IMR-90 (cell line): ENCODE measurements at regions not wholly inside any gene's neighbourhood (a gene's known extent, or its start where the extent isn't known, plus 50 kb on each side); places are given as distances from the start of the nearest gene placed in this dataset.

Experiments used
- ATAC-seq: fragments of 200-7000 bp; cut with Tn5 transposase; 2 replicates; pipeline ENCODE4 v1.9.1; 2020; ENCODE audit warnings: low read depth, mild to moderate bottlenecking, moderate library complexity
- BruUV-seq: library from RNA; stranded (reverse); fragments of 400-500 nt; replicated peaks from 2 replicates; lab custom pipeline; 2021; lab: Mats Ljungman, UMichigan
- CTCF ChIA-PET: fragments of 300-600 bp; formaldehyde crosslinking; extraction: SDS; loops from one replicate; lab custom pipeline; 2021; ENCODE audit warnings: antibody characterized with exemption; lab: Yijun Ruan, JAX
- POLR2A ChIA-PET: fragments of 300-600 bp; sonication (Branson Sonifier 250); formaldehyde crosslinking; loops from one replicate; lab custom pipeline; 2022; ENCODE audit warnings: antibody characterized with exemption; ENCODE audit not compliant: unreplicated experiment; lab: Charles Lee
- DNase-seq: peaks from one replicate; pipeline ENCODE4 v3.0.0; 2013
- H2AFZ ChIP-seq: replicated peaks from 2 replicates; pipeline ENCODE3; 2013; ENCODE audit warnings: low read length, mild to moderate bottlenecking; ENCODE audit not compliant: poor library complexity
- H2AK5ac ChIP-seq: 2 replicates; pipeline ENCODE4 v1.6.1; 2013; ENCODE audit warnings: low read depth, low read length, inconsistent platforms
- H2AK9ac ChIP-seq: replicated peaks from 2 replicates; pipeline ENCODE3; 2013; ENCODE audit warnings: mild to moderate bottlenecking, low read depth, low read length, moderate library complexity; ENCODE audit not compliant: poor library complexity
- H2BK120ac ChIP-seq: 2 replicates; pipeline ENCODE4 v1.6.1; 2013; ENCODE audit warnings: low read depth, low read length, inconsistent platforms
- H2BK15ac ChIP-seq: 3 replicates; pipeline ENCODE4 v1.6.1; 2013; ENCODE audit warnings: low read depth, low read length, inconsistent platforms
- H2BK20ac ChIP-seq: 2 replicates; pipeline ENCODE4 v1.6.1; 2013; ENCODE audit warnings: low read depth, mild to moderate bottlenecking, inconsistent platforms, low read length, moderate library complexity
- H2BK5ac ChIP-seq: 2 replicates; pipeline ENCODE4 v1.6.1; 2013; ENCODE audit warnings: mild to moderate bottlenecking, low read depth, low read length, inconsistent platforms; ENCODE audit not compliant: poor library complexity, severe bottlenecking
- H3K14ac ChIP-seq: replicated peaks from 2 replicates; pipeline ENCODE4 v1.6.1; 2013; ENCODE audit warnings: low read depth, low read length, inconsistent platforms
- H3K18ac ChIP-seq: 2 replicates; pipeline ENCODE4 v1.6.1; 2013; ENCODE audit warnings: low read depth, low read length, control low read depth
- H3K23ac ChIP-seq: 2 replicates; pipeline ENCODE4 v1.6.1; 2013; ENCODE audit warnings: low read depth, low read length, inconsistent platforms
- H3K27ac ChIP-seq: 2 replicates; pipeline ENCODE4 v1.5.1; 2013; ENCODE audit warnings: mild to moderate bottlenecking, control low read depth, low read length; ENCODE audit not compliant: insufficient read depth
- H3K27me3 ChIP-seq: 2 replicates; pipeline ENCODE4 v1.6.1; 2013; ENCODE audit warnings: low read length; ENCODE audit not compliant: control insufficient read depth, insufficient read depth
- H3K36me3 ChIP-seq: 2 replicates; pipeline ENCODE4 v1.6.1; 2013; ENCODE audit warnings: low read length, mixed read lengths; ENCODE audit not compliant: control insufficient read depth, insufficient read depth
- H3K4ac ChIP-seq: 2 replicates; pipeline ENCODE4 v1.6.1; 2013; ENCODE audit warnings: low read depth, low read length, inconsistent platforms
- H3K4me1 ChIP-seq: 2 replicates; pipeline ENCODE4 v1.6.1; 2013; ENCODE audit warnings: low read length, mixed read lengths; ENCODE audit not compliant: control insufficient read depth, insufficient read depth
- H3K4me2 ChIP-seq: 2 replicates; pipeline ENCODE4 v1.6.1; 2013; ENCODE audit warnings: low read depth, mild to moderate bottlenecking, control low read depth, low read length, moderate library complexity
- H3K4me3 ChIP-seq: 2 replicates; pipeline ENCODE4 v1.5.1; 2013; ENCODE audit warnings: low read depth, mild to moderate bottlenecking, control low read depth, low read length, moderate library complexity; ENCODE audit not compliant: insufficient read depth
- H3K56ac ChIP-seq: 2 replicates; pipeline ENCODE4 v1.6.1; 2013; ENCODE audit warnings: low read length, inconsistent platforms; ENCODE audit not compliant: insufficient read depth; ENCODE audit errors: extremely low read depth
- H3K79me1 ChIP-seq, 2 experiments: 2 replicates each; pipeline ENCODE4 v1.6.1; 2013; ENCODE audit warnings: low read length in 2 of 2, inconsistent platforms in 1 of 2, low read depth in 1 of 2
- H3K9ac ChIP-seq: 2 replicates; pipeline ENCODE4 v1.6.1; 2013; ENCODE audit warnings: low read depth, low read length, control low read depth
- H3K9me1 ChIP-seq: 2 replicates; pipeline ENCODE4 v1.6.1; 2013; ENCODE audit warnings: low read length, inconsistent platforms; ENCODE audit not compliant: insufficient read depth
- H3K9me3 ChIP-seq: 2 replicates; pipeline ENCODE4 v1.6.1; 2013; ENCODE audit warnings: low read length; ENCODE audit not compliant: control insufficient read depth, insufficient read depth
- H4K20me1 ChIP-seq: 2 replicates; pipeline ENCODE4 v1.6.1; 2013; ENCODE audit warnings: low read length, inconsistent platforms; ENCODE audit not compliant: insufficient read depth
- H4K5ac ChIP-seq: 2 replicates; pipeline ENCODE4 v1.6.1; 2013; ENCODE audit warnings: mild to moderate bottlenecking, low read depth, low read length, control low read depth
- H4K8ac ChIP-seq, 2 experiments: 2 replicates each; pipeline ENCODE4 v1.6.1; 2013; ENCODE audit warnings: low read depth in 2 of 2, low read length in 2 of 2, control low read depth in 1 of 2, inconsistent platforms in 1 of 2
- H4K91ac ChIP-seq: 2 replicates; pipeline ENCODE4 v1.6.1; 2013; ENCODE audit warnings: low read depth, low read length, inconsistent platforms; ENCODE audit not compliant: insufficient read depth
- BHLHE40 ChIP-seq: fragments of 150-350 bp; IDR thresholded peaks from 2 replicates; pipeline ENCODE4 v1.6.1; 2016; ENCODE audit warnings: mild to moderate bottlenecking, low read depth, low read length
- CEBPB ChIP-seq: IDR thresholded peaks from 2 replicates; pipeline ENCODE4 v1.6.1; 2012; ENCODE audit warnings: low read depth, low read length, improper control_type of control experiment
- CHD1 ChIP-seq: IDR thresholded peaks from 2 replicates; pipeline ENCODE4 v1.6.1; 2012; ENCODE audit warnings: low read depth, low read length, improper control_type of control experiment
- FOS ChIP-seq: fragments of 150-350 bp; IDR thresholded peaks from 2 replicates; pipeline ENCODE4 v1.6.1; 2016; ENCODE audit warnings: low read depth, low read length
- MAFK ChIP-seq: IDR thresholded peaks from 2 replicates; pipeline ENCODE4 v1.6.1; 2012; ENCODE audit warnings: low read depth, low read length, improper control_type of control experiment
- MAZ ChIP-seq: IDR thresholded peaks from 2 replicates; pipeline ENCODE4 v1.6.1; 2012; ENCODE audit warnings: low read depth, mild to moderate bottlenecking, low read length, improper control_type of control experiment, moderate library complexity, borderline replicate concordance
- MXI1 ChIP-seq: IDR thresholded peaks from 2 replicates; pipeline ENCODE4 v1.6.1; 2012; ENCODE audit warnings: low read depth, mild to moderate bottlenecking, low read length, moderate library complexity, borderline replicate concordance
- NFE2L2 ChIP-seq: fragments of 150-350 bp; IDR thresholded peaks from 2 replicates; pipeline ENCODE4 v1.6.1; 2016; ENCODE audit warnings: low read depth, mild to moderate bottlenecking, low read length
- POLR2A ChIP-seq: IDR thresholded peaks from 2 replicates; pipeline ENCODE4 v1.6.1; 2012; ENCODE audit warnings: mild to moderate bottlenecking, low read depth, low read length
- RAD21 ChIP-seq: IDR thresholded peaks from 2 replicates; pipeline ENCODE4 v1.6.1; 2012; ENCODE audit warnings: low read length, improper control_type of control experiment
- RCOR1 ChIP-seq: IDR thresholded peaks from 2 replicates; pipeline ENCODE4 v1.6.1; 2012; ENCODE audit warnings: mild to moderate bottlenecking, low read length, improper control_type of control experiment; ENCODE audit not compliant: insufficient replicate concordance
- RFX5 ChIP-seq: IDR thresholded peaks from 2 replicates; pipeline ENCODE4 v1.8.0; 2012; ENCODE audit warnings: low read depth, mild to moderate bottlenecking, low read length, moderate library complexity
- SMC3 ChIP-seq: fragments of 150-350 bp; IDR thresholded peaks from 2 replicates; pipeline ENCODE4 v1.6.1; 2016; ENCODE audit warnings: low read depth, mild to moderate bottlenecking, antibody characterized with exemption, low read length, moderate library complexity
- WGBS, 2 experiments: methylation state at CpG; one replicate each; pipeline versions ENCODE4 v1.1.5 to v1.1.7; 2013; ENCODE audit warnings: missing lambda C conversion rate in 2 of 2; ENCODE audit not compliant: insufficient read length in 1 of 2; ENCODE audit errors: extremely low coverage in 2 of 2; 5-methylcytosine and 5-hydroxymethylcytosine counted together
- dilution Hi-C: fragments of 300-500 bp; cut with HindIII; formaldehyde crosslinking; loops from one replicate; pipeline ENCODE4 v1.14.3; 2018; ENCODE audit warnings: low sequenced_read_pairs; ENCODE audit not compliant: unreplicated experiment
- in situ Hi-C: fragments of 300-500 bp; cut with MboI; formaldehyde crosslinking; loops from 3 replicates; pipeline ENCODE4 v1.14.3; 2019; ENCODE audit warnings: low sequenced_read_pairs, inconsistent platforms, mixed read lengths
- intact Hi-C: fragments of 100-400 bp; cut with micrococcal nuclease; formaldehyde crosslinking; loops from 2 replicates; pipeline ENCODE4 v1.10.0; 2022
- TF ChIP-seq, protein P1 (sequence below): conservative IDR thresholded peaks from 2 replicates; pipeline ENCODE4 v1.5.1; 2012; ENCODE audit warnings: mild to moderate bottlenecking, low read depth, low read length, improper control_type of control experiment
- TF ChIP-seq, protein P2 (sequence below): fragments of 150-350 bp; IDR thresholded peaks from 2 replicates; pipeline ENCODE4 v1.6.1; 2016; ENCODE audit warnings: low read depth, mild to moderate bottlenecking, low read length, moderate library complexity, borderline replicate concordance
- TF ChIP-seq, protein P3 (sequence below): fragments of 150-350 bp; IDR thresholded peaks from 2 replicates; pipeline ENCODE4 v1.6.1; 2017; ENCODE audit warnings: mild to moderate bottlenecking, antibody characterized with exemption, low read length, low read depth

DNA sequence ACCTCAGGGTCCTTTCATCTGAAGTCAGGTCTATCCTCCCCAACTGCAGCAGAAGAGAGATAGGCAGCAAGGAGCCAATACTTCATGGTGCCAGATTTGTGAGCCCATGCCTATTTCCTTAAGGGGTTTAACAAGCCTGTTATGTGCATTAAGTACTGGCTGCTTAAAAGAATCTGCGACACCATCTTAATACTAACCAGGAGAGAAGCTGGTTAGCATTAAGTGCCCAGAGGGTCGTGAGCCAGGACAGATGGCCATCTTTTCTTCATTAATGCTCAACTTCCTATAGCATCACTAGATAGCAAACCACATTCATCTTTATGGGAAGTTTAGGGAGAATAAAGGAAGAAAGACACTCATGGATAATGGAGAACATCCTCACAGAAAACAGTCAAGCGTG lies 289.1 kb downstream of the ETAA1 start:
- ChIA-PET POLR2A (no interaction called here), CTCF (no interaction called here)
- ATAC-seq: no peak
- Histone ChIP-seq H4K20me1 (no peaks in the 10 kb centered on the region), H4K5ac (no peak overlapping the region), H2BK120ac (no peak overlapping the region), H3K56ac (no peak overlapping the region), H3K4me2 (no peak overlapping the region), H3K4me3 (no peak overlapping the region), H3K9me3 (no peaks in the 10 kb centered on the region), H2BK20ac (no peak overlapping the region), H3K9me1 (peaks cover 3% of the 10 kb centered on the region; the same call in 1 of the 2 replicates), H2BK15ac (no peak overlapping the region), H2BK5ac (no peak overlapping the region), H2AK9ac (no peak overlapping the region), H3K79me1 (no peaks in the 10 kb centered on the region), H3K14ac (no peak overlapping the region), H3K18ac (no peak overlapping the region), H2AK5ac (no peak overlapping the region), H3K36me3 (no peaks in the 10 kb centered on the region), H3K4me1 (no peaks in the 10 kb centered on the region), H3K9ac (no peak overlapping the region), H2AFZ (no peak overlapping the region), H4K8ac (no peak overlapping the region), H3K27ac (no peak overlapping the region), H3K27me3 (peaks cover 1% of the 10 kb centered on the region; the same call in 1 of the 2 replicates), H4K91ac (no peak overlapping the region), H3K23ac (no peak overlapping the region), H3K4ac (no peak overlapping the region)
- DNase-seq: no peak
- BruUV-seq: no TSS peak
- intact Hi-C loops: no loop called here
- dilution Hi-C loops: no loop called here
- TF ChIP-seq FOS (no peak), CEBPB (no peak), RAD21 (no peak), MXI1 (no peak), POLR2A (no peak), MAFK (no peak), NFE2L2 (no peak), RCOR1 (no peak), BHLHE40 (no peak), RFX5 (no peak), CHD1 (no peak), MAZ (no peak), SMC3 (no peak)
- TF ChIP-seq, protein P1, sequence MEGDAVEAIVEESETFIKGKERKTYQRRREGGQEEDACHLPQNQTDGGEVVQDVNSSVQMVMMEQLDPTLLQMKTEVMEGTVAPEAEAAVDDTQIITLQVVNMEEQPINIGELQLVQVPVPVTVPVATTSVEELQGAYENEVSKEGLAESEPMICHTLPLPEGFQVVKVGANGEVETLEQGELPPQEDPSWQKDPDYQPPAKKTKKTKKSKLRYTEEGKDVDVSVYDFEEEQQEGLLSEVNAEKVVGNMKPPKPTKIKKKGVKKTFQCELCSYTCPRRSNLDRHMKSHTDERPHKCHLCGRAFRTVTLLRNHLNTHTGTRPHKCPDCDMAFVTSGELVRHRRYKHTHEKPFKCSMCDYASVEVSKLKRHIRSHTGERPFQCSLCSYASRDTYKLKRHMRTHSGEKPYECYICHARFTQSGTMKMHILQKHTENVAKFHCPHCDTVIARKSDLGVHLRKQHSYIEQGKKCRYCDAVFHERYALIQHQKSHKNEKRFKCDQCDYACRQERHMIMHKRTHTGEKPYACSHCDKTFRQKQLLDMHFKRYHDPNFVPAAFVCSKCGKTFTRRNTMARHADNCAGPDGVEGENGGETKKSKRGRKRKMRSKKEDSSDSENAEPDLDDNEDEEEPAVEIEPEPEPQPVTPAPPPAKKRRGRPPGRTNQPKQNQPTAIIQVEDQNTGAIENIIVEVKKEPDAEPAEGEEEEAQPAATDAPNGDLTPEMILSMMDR: no peak
- TF ChIP-seq, protein P2, sequence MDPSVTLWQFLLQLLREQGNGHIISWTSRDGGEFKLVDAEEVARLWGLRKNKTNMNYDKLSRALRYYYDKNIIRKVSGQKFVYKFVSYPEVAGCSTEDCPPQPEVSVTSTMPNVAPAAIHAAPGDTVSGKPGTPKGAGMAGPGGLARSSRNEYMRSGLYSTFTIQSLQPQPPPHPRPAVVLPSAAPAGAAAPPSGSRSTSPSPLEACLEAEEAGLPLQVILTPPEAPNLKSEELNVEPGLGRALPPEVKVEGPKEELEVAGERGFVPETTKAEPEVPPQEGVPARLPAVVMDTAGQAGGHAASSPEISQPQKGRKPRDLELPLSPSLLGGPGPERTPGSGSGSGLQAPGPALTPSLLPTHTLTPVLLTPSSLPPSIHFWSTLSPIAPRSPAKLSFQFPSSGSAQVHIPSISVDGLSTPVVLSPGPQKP: no peak
- TF ChIP-seq, protein P3, sequence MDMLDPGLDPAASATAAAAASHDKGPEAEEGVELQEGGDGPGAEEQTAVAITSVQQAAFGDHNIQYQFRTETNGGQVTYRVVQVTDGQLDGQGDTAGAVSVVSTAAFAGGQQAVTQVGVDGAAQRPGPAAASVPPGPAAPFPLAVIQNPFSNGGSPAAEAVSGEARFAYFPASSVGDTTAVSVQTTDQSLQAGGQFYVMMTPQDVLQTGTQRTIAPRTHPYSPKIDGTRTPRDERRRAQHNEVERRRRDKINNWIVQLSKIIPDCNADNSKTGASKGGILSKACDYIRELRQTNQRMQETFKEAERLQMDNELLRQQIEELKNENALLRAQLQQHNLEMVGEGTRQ: no peak
- in situ Hi-C loops: no loop called here
- 60% methylated on average over 1 of the region's 3 CpGs; no CpG with 5 or more reads in 1 of the 2 experiments for WGBS, 2 experiments
